ENCODE measurements at regions not wholly inside any gene's neighbourhood (a gene's known extent, or its start where the extent isn't known, plus 50 kb on each side); places are given as distances from the start of the nearest gene placed in this dataset.

DNA sequence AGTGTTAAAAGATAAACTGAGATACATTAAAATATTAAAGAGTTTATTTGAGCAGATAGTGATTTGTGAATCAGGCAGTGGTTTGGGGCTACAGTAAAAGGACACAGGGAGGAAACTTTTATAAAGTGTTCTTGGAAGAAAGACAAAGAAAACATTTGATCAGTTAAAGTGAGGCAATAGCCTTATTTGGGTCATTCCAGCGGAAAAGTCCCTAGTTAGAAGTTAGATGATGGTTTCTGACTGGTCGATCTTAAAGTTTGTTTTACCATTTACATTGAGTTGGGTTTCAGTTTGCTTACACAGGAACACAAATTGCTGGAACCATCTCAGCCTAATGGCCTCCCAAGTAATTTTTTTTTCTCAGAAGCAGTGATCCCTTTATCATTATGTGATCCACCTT lies 69.7 kb downstream of the PPP1R2C start:
- TF ChIP-seq, protein P1, sequence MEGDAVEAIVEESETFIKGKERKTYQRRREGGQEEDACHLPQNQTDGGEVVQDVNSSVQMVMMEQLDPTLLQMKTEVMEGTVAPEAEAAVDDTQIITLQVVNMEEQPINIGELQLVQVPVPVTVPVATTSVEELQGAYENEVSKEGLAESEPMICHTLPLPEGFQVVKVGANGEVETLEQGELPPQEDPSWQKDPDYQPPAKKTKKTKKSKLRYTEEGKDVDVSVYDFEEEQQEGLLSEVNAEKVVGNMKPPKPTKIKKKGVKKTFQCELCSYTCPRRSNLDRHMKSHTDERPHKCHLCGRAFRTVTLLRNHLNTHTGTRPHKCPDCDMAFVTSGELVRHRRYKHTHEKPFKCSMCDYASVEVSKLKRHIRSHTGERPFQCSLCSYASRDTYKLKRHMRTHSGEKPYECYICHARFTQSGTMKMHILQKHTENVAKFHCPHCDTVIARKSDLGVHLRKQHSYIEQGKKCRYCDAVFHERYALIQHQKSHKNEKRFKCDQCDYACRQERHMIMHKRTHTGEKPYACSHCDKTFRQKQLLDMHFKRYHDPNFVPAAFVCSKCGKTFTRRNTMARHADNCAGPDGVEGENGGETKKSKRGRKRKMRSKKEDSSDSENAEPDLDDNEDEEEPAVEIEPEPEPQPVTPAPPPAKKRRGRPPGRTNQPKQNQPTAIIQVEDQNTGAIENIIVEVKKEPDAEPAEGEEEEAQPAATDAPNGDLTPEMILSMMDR (IDR thresholded peaks at IDR 0.05) = no peak
- TF ChIP-seq POLR2A (IDR thresholded peaks at IDR 0.05) (no peak), POLR2AphosphoS5 (IDR thresholded peaks at IDR 0.05) (no peak)

Data from gastroesophageal sphincter (tissue), 3 donors.